Glutamatergic neuron (in vitro differentiated cells): ENCODE measurements at regions not wholly inside any gene's neighbourhood (a gene's known extent, or its start where the extent isn't known, plus 50 kb on each side); places are given as distances from the start of the nearest gene placed in this dataset.

Experiments used
- DNase-seq: peaks from one replicate; pipeline ENCODE4 v3.0.0; 2022
- H3K27ac Mint-ChIP-seq: one replicate; pipeline ENCODE4 v1.8.0; 2020; ENCODE audit warnings: mild to moderate bottlenecking, mixed read lengths, inconsistent platforms; ENCODE audit not compliant: unreplicated experiment
- H3K27me3 Mint-ChIP-seq: one replicate; pipeline ENCODE4 v1.8.0; 2020; ENCODE audit warnings: mild to moderate bottlenecking, moderate library complexity, mixed read lengths, inconsistent platforms; ENCODE audit not compliant: unreplicated experiment
- H3K36me3 Mint-ChIP-seq: one replicate; pipeline ENCODE4 v1.8.0; 2020; ENCODE audit warnings: mild to moderate bottlenecking, mixed read lengths, inconsistent platforms; ENCODE audit not compliant: unreplicated experiment
- H3K4me1 Mint-ChIP-seq: one replicate; pipeline ENCODE4 v1.8.0; 2020; ENCODE audit warnings: mild to moderate bottlenecking, low read depth, mixed read lengths, inconsistent platforms; ENCODE audit not compliant: unreplicated experiment
- H3K4me3 Mint-ChIP-seq: one replicate; pipeline ENCODE4 v1.8.0; 2020; ENCODE audit warnings: mild to moderate bottlenecking, mixed read lengths, inconsistent platforms; ENCODE audit not compliant: unreplicated experiment
- H3K9me3 Mint-ChIP-seq: one replicate; pipeline ENCODE4 v1.8.0; 2020; ENCODE audit warnings: mild to moderate bottlenecking, moderate library complexity, mixed read lengths, inconsistent platforms; ENCODE audit not compliant: unreplicated experiment
- CTCF ChIP-seq: fragments of 200-600 bp; sonication (generic); IDR thresholded peaks from one replicate; pipeline ENCODE4 v1.5.0; 2021; ENCODE audit not compliant: partially characterized antibody, unreplicated experiment

- TF ChIP-seq CTCF: no peak
- H3K4me3 Mint-ChIP-seq: peak overlapping the region; percentile 55
- peaks cover 16% of the 10 kb centered on the region for H3K4me1 Mint-ChIP-seq
- no peaks in the 10 kb centered on the region for H3K27me3 Mint-ChIP-seq
- H3K36me3 Mint-ChIP-seq: no peaks in the 10 kb centered on the region
- no peak for DNase-seq
- H3K27ac Mint-ChIP-seq: peak overlapping the region; percentile 33
- peaks cover 4% of the 10 kb centered on the region for H3K9me3 Mint-ChIP-seq
Observed at GRCh38 chrX:39899856-39900776, 197.6 kb downstream of the BCOR start.

- TF ChIP-seq CTCF: no peak
- Mint-ChIP-seq H3K27ac (peak overlapping the region; percentile 33), H3K27me3 (no peaks in the 10 kb centered on the region), H3K36me3 (no peaks in the 10 kb centered on the region), H3K4me3 (peak overlapping the region; percentile 55), H3K4me1 (peaks cover 16% of the 10 kb centered on the region), H3K9me3 (peaks cover 4% of the 10 kb centered on the region)
- peak; percentile 48 for DNase-seq
Observed at GRCh38 chrX:39900777-39901170, 197.0 kb downstream of the BCOR start.

GRCh38 chrX:39903343-39903742 is 194.4 kb downstream of the BCOR start:
- Mint-ChIP-seq H3K27ac (no peak overlapping the region), H3K27me3 (no peaks in the 10 kb centered on the region), H3K9me3 (no peaks in the 10 kb centered on the region), H3K4me1 (peaks cover 12% of the 10 kb centered on the region), H3K4me3 (no peak overlapping the region), H3K36me3 (no peaks in the 10 kb centered on the region)
- TF ChIP-seq CTCF: no peak
- no peak for DNase-seq

- H3K27me3 Mint-ChIP-seq: peaks cover 2% of the 10 kb centered on the region
- no peak overlapping the region for H3K4me3 Mint-ChIP-seq
- no peak for TF ChIP-seq CTCF
- peaks cover 15% of the 10 kb centered on the region for H3K4me1 Mint-ChIP-seq
- H3K27ac Mint-ChIP-seq: no peak overlapping the region
- DNase-seq: no peak
- H3K36me3 Mint-ChIP-seq: no peaks in the 10 kb centered on the region
- H3K9me3 Mint-ChIP-seq: no peaks in the 10 kb centered on the region
Observed at GRCh38 chrX:39903937-39904336, 193.8 kb downstream of the BCOR start.

- H3K4me3 Mint-ChIP-seq: no peak overlapping the region
Observed at GRCh38 chrX:39904816-39905537, 192.8 kb downstream of the BCOR start.

More at GRCh38 chrX:39904816-39905537, 192.8 kb downstream of the BCOR start:
- no peak overlapping the region for H3K27ac Mint-ChIP-seq
- H3K27me3 Mint-ChIP-seq: peaks cover 2% of the 10 kb centered on the region
- DNase-seq: no peak
- no peaks in the 10 kb centered on the region for H3K9me3 Mint-ChIP-seq
- H3K36me3 Mint-ChIP-seq: no peaks in the 10 kb centered on the region
- peaks cover 15% of the 10 kb centered on the region for H3K4me1 Mint-ChIP-seq
- no peak for TF ChIP-seq CTCF
